ENCODE measurements at regions not wholly inside any gene's neighbourhood (a gene's known extent, or its start where the extent isn't known, plus 50 kb on each side); places are given as distances from the start of the nearest gene placed in this dataset.

DNA sequence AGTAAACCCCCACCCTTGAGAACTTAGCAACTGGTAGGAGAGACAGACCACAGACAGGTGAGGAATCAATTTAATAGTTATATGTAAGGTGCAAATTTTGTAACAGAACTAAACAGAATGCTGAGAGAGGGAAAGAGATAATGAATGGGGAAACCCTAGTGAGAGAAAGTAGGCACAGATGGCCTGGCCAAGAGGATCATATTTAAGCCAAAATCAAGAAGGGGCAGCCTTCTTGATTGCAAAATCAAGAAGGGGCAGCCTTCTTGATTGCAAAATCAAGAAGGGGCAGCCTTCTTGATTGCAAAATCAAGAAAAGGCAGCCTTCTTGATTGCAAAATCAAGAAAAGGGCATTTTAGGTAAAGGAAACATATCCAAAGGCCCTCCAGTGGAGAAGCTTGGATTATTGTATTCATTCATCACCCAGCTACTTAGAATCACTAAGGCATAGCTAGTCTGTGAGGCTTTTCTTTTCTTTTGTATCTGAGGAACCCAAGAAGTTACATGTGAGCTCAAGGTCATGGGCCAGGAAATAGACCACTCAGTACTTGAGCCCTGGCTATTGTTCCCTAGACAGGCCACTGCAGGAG is 190.6 kb downstream of the CYLD start:
- Mint-ChIP-seq H3K9me3 (no peaks in the 10 kb centered on the region), H3K4me1 (no peaks in the 10 kb centered on the region), H3K27ac (no peak overlapping the region), H3K36me3 (no peaks in the 10 kb centered on the region), H3K4me3 (no peak overlapping the region), H3K27me3 (ENCODE audit: low read depth in 2 of 2) (peaks cover 7 to 8% of the 10 kb centered on the region in 2 donors)
- DNase-seq, result no peak
- Histone ChIP-seq H3K27ac (ENCODE audit: low read length) (no peak overlapping the region), H3K9me3 (ENCODE audit: control insufficient read depth, insufficient read depth, low read length) (no peaks in the 10 kb centered on the region), H3K4me3 (ENCODE audit: low read length) (no peak overlapping the region), H3K36me3 (ENCODE audit: control insufficient read depth, insufficient read depth, low read length) (no peaks in the 10 kb centered on the region), H3K27me3 (ENCODE audit: control insufficient read depth, insufficient read depth, low read length) (no peaks in the 10 kb centered on the region), H3K4me1 (ENCODE audit: control insufficient read depth, insufficient read depth, low read length) (no peaks in the 10 kb centered on the region)
- intact Hi-C loops (cut with micrococcal nuclease), result no loop called here
- TF ChIP-seq, protein P1, sequence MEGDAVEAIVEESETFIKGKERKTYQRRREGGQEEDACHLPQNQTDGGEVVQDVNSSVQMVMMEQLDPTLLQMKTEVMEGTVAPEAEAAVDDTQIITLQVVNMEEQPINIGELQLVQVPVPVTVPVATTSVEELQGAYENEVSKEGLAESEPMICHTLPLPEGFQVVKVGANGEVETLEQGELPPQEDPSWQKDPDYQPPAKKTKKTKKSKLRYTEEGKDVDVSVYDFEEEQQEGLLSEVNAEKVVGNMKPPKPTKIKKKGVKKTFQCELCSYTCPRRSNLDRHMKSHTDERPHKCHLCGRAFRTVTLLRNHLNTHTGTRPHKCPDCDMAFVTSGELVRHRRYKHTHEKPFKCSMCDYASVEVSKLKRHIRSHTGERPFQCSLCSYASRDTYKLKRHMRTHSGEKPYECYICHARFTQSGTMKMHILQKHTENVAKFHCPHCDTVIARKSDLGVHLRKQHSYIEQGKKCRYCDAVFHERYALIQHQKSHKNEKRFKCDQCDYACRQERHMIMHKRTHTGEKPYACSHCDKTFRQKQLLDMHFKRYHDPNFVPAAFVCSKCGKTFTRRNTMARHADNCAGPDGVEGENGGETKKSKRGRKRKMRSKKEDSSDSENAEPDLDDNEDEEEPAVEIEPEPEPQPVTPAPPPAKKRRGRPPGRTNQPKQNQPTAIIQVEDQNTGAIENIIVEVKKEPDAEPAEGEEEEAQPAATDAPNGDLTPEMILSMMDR (IDR thresholded peaks at IDR 0.05), result no peak
- no peak for ATAC-seq

DNA sequence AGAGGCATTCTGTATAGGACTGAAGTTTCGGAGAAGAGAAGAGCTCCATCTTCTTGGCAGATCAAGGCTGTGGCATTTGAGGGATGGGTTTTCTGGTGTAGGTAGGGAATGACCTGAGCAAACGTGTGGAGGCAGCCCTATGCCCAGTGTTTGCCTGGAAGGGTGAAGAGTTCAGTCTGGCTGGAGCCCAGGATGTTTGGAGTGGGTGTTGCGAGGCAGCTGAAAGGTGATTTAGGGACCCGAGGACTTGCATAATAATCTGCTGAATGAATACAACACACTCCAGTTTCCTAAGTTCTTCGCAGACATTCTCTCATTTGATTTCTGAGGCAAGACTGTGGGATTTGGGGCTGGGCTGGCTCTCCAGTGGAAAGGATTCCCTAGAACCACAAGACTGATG is 186.2 kb downstream of the CYLD start:
- Histone ChIP-seq H3K4me1 (ENCODE audit: control insufficient read depth, insufficient read depth, low read length) (no peaks in the 10 kb centered on the region), H3K4me3 (ENCODE audit: low read length) (no peak overlapping the region), H3K36me3 (ENCODE audit: control insufficient read depth, insufficient read depth, low read length) (no peaks in the 10 kb centered on the region), H3K27ac (ENCODE audit: low read length) (no peak overlapping the region), H3K27me3 (ENCODE audit: control insufficient read depth, insufficient read depth, low read length) (no peaks in the 10 kb centered on the region), H3K9me3 (ENCODE audit: control insufficient read depth, insufficient read depth, low read length) (no peaks in the 10 kb centered on the region)
- ATAC-seq (no peak), DNase-seq (no peak)
- TF ChIP-seq, protein P1 (IDR thresholded peaks at IDR 0.05), result no peak
- no peak overlapping the region for H3K4me3 Mint-ChIP-seq
- no peak overlapping the region for H3K27ac Mint-ChIP-seq
- 72% methylated on average over 4 of the region's 5 CpGs for WGBS (ENCODE audit: insufficient coverage)
- H3K36me3 Mint-ChIP-seq, result no peaks in the 10 kb centered on the region
- intact Hi-C loops (cut with micrococcal nuclease), result no loop called here
- H3K9me3 Mint-ChIP-seq, result no peaks in the 10 kb centered on the region
- H3K27me3 Mint-ChIP-seq (ENCODE audit: low read depth in 2 of 2), result peaks cover 0 to 3% of the 10 kb centered on the region in 2 donors
- H3K4me1 Mint-ChIP-seq, result no peaks in the 10 kb centered on the region

DNA sequence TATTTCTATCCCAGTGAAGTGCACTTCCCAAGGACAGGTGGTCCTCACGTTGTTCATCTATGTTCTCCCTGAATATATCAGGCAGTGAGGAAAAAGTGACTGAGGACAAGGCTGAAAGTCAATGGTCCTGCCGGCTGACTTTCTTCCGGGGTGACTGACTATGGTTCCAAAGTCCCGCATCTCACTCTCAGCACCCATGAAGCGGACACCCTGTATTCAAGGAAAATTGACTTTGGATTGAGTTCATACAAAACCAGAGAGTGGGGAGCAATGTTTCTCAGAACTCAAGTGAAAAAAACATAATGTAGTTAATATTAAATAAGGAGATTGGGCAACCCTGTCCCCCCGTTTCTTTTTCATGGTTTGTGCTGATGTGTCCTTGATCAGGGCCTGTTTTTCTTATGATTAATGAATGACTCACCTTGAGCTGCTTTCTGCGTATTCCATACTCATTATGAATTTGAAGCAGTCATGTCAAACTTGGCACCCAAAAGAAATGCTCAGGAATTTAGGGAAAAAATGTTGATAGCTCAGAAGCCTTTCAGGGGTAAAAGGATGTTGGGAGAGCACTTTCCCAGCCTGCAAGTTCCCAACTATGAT is 184.0 kb downstream of the CYLD start:
- TF ChIP-seq, protein P1 (IDR thresholded peaks at IDR 0.05), result no peak
- Histone ChIP-seq H3K27ac (ENCODE audit: low read length) (no peak overlapping the region), H3K4me1 (ENCODE audit: control insufficient read depth, insufficient read depth, low read length) (no peaks in the 10 kb centered on the region), H3K36me3 (ENCODE audit: control insufficient read depth, insufficient read depth, low read length) (no peaks in the 10 kb centered on the region), H3K4me3 (ENCODE audit: low read length) (no peak overlapping the region), H3K9me3 (ENCODE audit: control insufficient read depth, insufficient read depth, low read length) (no peaks in the 10 kb centered on the region), H3K27me3 (ENCODE audit: control insufficient read depth, insufficient read depth, low read length) (no peaks in the 10 kb centered on the region)
- peaks cover 0 to 10% of the 10 kb centered on the region in 2 donors for H3K27me3 Mint-ChIP-seq (ENCODE audit: low read depth in 2 of 2)
- H3K27ac Mint-ChIP-seq, result no peak overlapping the region
- no peak overlapping the region for H3K4me3 Mint-ChIP-seq
- no peak for ATAC-seq
- intact Hi-C loops (cut with micrococcal nuclease), result no loop called here
- no peaks in the 10 kb centered on the region for H3K4me1 Mint-ChIP-seq
- WGBS (ENCODE audit: insufficient coverage), result 90% methylated on average over 7 of the region's 7 CpGs
- H3K36me3 Mint-ChIP-seq, result no peaks in the 10 kb centered on the region
- no peaks in the 10 kb centered on the region for H3K9me3 Mint-ChIP-seq
- DNase-seq, result no peak
